Stomach (tissue), 4 donors: ENCODE measurements at regions not wholly inside any gene's neighbourhood (a gene's known extent, or its start where the extent isn't known, plus 50 kb on each side); places are given as distances from the start of the nearest gene placed in this dataset.

ENCODE experiments used
- POLR2A ChIP-seq, 4 donors: fragments of 450-650 bp; IDR thresholded peaks; one replicate each; pipeline ENCODE4 v1.6.1; 2016; ENCODE audit warnings: antibody characterized with exemption in 4 of 4, control low read depth in 2 of 4, mild to moderate bottlenecking in 1 of 4, moderate library complexity in 1 of 4
- POLR2AphosphoS5 ChIP-seq, 3 donors: sonication (generic); formaldehyde crosslinking; IDR thresholded peaks; one replicate each; pipeline ENCODE4 v1.6.1; 2016; ENCODE audit warnings: antibody characterized with exemption in 3 of 3
- TF ChIP-seq, protein P1 (sequence below), 7 experiments: fragments of 450-650 bp in 4 of 7; fragments of 200-600 bp in 3 of 7; sonication (generic) in 3 of 7; IDR thresholded peaks; one replicate each; pipeline ENCODE4 v1.5.1; 2016 to 2019; ENCODE audit warnings: antibody characterized with exemption in 7 of 7, control low read depth in 2 of 7, mild to moderate bottlenecking in 1 of 7

DNA sequence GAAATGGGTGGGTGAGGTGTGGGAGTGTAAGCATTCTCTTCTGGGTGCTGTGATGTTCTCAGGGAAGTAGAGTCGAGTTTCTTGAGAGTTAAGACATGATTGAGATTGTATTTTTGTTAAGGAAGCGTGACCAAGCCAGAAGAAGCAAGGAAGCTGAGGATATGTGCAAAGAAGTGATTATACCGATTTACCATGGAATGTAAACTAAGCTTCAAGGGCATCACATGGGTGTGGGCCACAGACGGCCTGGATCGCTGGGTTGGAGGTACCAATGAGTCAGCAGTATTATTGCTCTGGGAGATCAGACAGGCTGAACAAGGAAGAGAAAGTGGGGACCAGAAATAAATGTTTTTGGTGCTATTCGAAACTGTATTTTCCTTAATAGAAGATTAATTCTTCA lies 184.1 kb upstream of the GMDS start:
- TF ChIP-seq, protein P1, sequence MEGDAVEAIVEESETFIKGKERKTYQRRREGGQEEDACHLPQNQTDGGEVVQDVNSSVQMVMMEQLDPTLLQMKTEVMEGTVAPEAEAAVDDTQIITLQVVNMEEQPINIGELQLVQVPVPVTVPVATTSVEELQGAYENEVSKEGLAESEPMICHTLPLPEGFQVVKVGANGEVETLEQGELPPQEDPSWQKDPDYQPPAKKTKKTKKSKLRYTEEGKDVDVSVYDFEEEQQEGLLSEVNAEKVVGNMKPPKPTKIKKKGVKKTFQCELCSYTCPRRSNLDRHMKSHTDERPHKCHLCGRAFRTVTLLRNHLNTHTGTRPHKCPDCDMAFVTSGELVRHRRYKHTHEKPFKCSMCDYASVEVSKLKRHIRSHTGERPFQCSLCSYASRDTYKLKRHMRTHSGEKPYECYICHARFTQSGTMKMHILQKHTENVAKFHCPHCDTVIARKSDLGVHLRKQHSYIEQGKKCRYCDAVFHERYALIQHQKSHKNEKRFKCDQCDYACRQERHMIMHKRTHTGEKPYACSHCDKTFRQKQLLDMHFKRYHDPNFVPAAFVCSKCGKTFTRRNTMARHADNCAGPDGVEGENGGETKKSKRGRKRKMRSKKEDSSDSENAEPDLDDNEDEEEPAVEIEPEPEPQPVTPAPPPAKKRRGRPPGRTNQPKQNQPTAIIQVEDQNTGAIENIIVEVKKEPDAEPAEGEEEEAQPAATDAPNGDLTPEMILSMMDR (IDR thresholded peaks at IDR 0.05) = no peak
- no peak for TF ChIP-seq POLR2A (IDR thresholded peaks at IDR 0.05)
- no peak for TF ChIP-seq POLR2AphosphoS5 (IDR thresholded peaks at IDR 0.05)
